ENCODE measurements at regions not wholly inside any gene's neighbourhood (a gene's known extent, or its start where the extent isn't known, plus 50 kb on each side); places are given as distances from the start of the nearest gene placed in this dataset.

GRCh38 chr5:125416055-125416454 lies 669.6 kb upstream of the ZNF608 start:
- TF ChIP-seq POLR2A (IDR thresholded peaks at IDR 0.05) (no peak), CTCF (IDR thresholded peaks at IDR 0.05) (no peak), POLR2AphosphoS5 (IDR thresholded peaks at IDR 0.05) (no peak)
